Adrenal gland (tissue), 5 donors: ENCODE measurements at regions not wholly inside any gene's neighbourhood (a gene's known extent, or its start where the extent isn't known, plus 50 kb on each side); places are given as distances from the start of the nearest gene placed in this dataset.

ENCODE experiments used
- CTCF ChIP-seq, 6 experiments: fragments of 450-650 bp in 4 of 6; fragments of 200-600 bp in 2 of 6; sonication (generic) in 1 of 6; IDR thresholded peaks; 1 replicate in 5 of 6; 2 replicates in 1 of 6; pipeline versions ENCODE4 v1.5.1 to v1.8.0; 2016 to 2021; ENCODE audit warnings: antibody characterized with exemption in 6 of 6, mild to moderate bottlenecking in 2 of 6, moderate library complexity in 1 of 6
- POLR2A ChIP-seq, 2 donors: fragments of 450-650 bp; IDR thresholded peaks; one replicate each; pipeline ENCODE4 v1.6.1; 2017; ENCODE audit warnings: antibody characterized with exemption in 2 of 2, mild to moderate bottlenecking in 2 of 2, moderate library complexity in 1 of 2
- donor health status: DM: no; HTN: no; CAD: no.

GRCh38 chr4:28251831-28252230 is 1391.2 kb downstream of the STIM2 start:
- TF ChIP-seq CTCF (IDR thresholded peaks at IDR 0.05) (no peak), POLR2A (IDR thresholded peaks at IDR 0.05) (no peak)
